Mesenchymal stem cell (in vitro differentiated cells and primary cell): ENCODE measurements at regions not wholly inside any gene's neighbourhood (a gene's known extent, or its start where the extent isn't known, plus 50 kb on each side); places are given as distances from the start of the nearest gene placed in this dataset.
A peak's percentile ranks its signal among the peaks of the same experiment; 100 is the strongest.
"Not testable (repeated sequence)": the region's sequence is repeated elsewhere in the genome, so short reads cannot be mapped to it uniquely, and the experiment has no call there.

Experiments
- DNase-seq: peaks from one replicate; pipeline ENCODE4 v3.0.0-alpha.2; 2013
- H2AFZ ChIP-seq: one replicate; pipeline ENCODE4 v1.6.1; 2013; ENCODE audit warnings: low read depth, mild to moderate bottlenecking, control low read depth, inconsistent platforms, low read length, moderate library complexity
- H2AK5ac ChIP-seq: 2 replicates; pipeline ENCODE4 v1.6.1; 2013; ENCODE audit warnings: low read length, moderate library complexity, mild to moderate bottlenecking, inconsistent platforms; ENCODE audit not compliant: severe bottlenecking
- H2BK120ac ChIP-seq: one replicate; pipeline ENCODE4 v1.6.1; 2013; ENCODE audit warnings: low read depth, mild to moderate bottlenecking, inconsistent platforms, low read length, moderate library complexity
- H2BK12ac ChIP-seq, 2 experiments: one replicate each; pipeline ENCODE4 v1.6.1; 2013; ENCODE audit warnings: inconsistent platforms in 2 of 2, low read length in 2 of 2, mild to moderate bottlenecking in 2 of 2, moderate library complexity in 2 of 2, control low read depth in 1 of 2
- H2BK15ac ChIP-seq: one replicate; pipeline ENCODE4 v1.6.1; 2013; ENCODE audit warnings: mild to moderate bottlenecking, low read depth, inconsistent platforms; ENCODE audit not compliant: poor library complexity, severe bottlenecking
- H2BK5ac ChIP-seq: 2 replicates; pipeline ENCODE4 v1.6.1; 2013; ENCODE audit warnings: low read depth, mild to moderate bottlenecking, low read length, control low read depth, inconsistent platforms; ENCODE audit not compliant: poor library complexity, severe bottlenecking
- H3K14ac ChIP-seq, 2 experiments: one replicate each; pipeline ENCODE4 v1.6.1; 2013; ENCODE audit warnings: inconsistent platforms in 2 of 2, low read length in 2 of 2, control low read depth in 1 of 2, mild to moderate bottlenecking in 1 of 2, moderate library complexity in 1 of 2
- H3K18ac ChIP-seq, 2 experiments: one replicate each; pipeline ENCODE4 v1.6.1; 2013; ENCODE audit warnings: inconsistent platforms in 2 of 2, low read length in 2 of 2, control low read depth in 1 of 2, low read depth in 1 of 2, mild to moderate bottlenecking in 1 of 2
- H3K23ac ChIP-seq, 2 experiments: one replicate each; pipeline ENCODE4 v1.6.1; 2013; ENCODE audit warnings: inconsistent platforms in 2 of 2, low read length in 2 of 2, mild to moderate bottlenecking in 2 of 2, moderate library complexity in 2 of 2, control low read depth in 1 of 2
- H3K27ac ChIP-seq: 2 replicates; pipeline ENCODE4 v1.5.1; 2013; ENCODE audit warnings: mild to moderate bottlenecking, moderate library complexity, low read length, control low read depth, inconsistent platforms; ENCODE audit not compliant: poor library complexity, severe bottlenecking
- H3K27me3 ChIP-seq, 2 experiments: 2 replicates each; pipeline versions ENCODE4 v1.6.1 to v1.7.0; 2013; ENCODE audit warnings: low read length in 2 of 2, mild to moderate bottlenecking in 2 of 2, moderate library complexity in 2 of 2, control low read depth in 1 of 2, inconsistent platforms in 1 of 2; ENCODE audit not compliant: control insufficient read depth in 1 of 2, insufficient read depth in 1 of 2
- H3K36me3 ChIP-seq, 2 experiments: 2 replicates each; pipeline versions ENCODE4 v1.6.1 to v1.7.0; 2013; ENCODE audit warnings: low read length in 2 of 2, control low read depth in 1 of 2, inconsistent platforms in 1 of 2, low read depth in 1 of 2, mild to moderate bottlenecking in 1 of 2; ENCODE audit not compliant: insufficient read depth in 2 of 2, control insufficient read depth in 1 of 2
- H3K4ac ChIP-seq, 2 experiments: one replicate each; pipeline ENCODE4 v1.6.1; 2013; ENCODE audit warnings: inconsistent platforms in 2 of 2, low read length in 2 of 2, mild to moderate bottlenecking in 2 of 2, moderate library complexity in 2 of 2, control low read depth in 1 of 2, low read depth in 1 of 2
- H3K4me1 ChIP-seq: 2 replicates; pipeline ENCODE4 v1.6.1; 2013; ENCODE audit warnings: low read depth, low read length, control low read depth; ENCODE audit not compliant: control insufficient read depth, insufficient read depth
- H3K4me2 ChIP-seq: 2 replicates; pipeline ENCODE4 v1.6.1; 2013; ENCODE audit warnings: low read length, mild to moderate bottlenecking, inconsistent platforms; ENCODE audit not compliant: poor library complexity, severe bottlenecking
- H3K4me3 ChIP-seq, 2 experiments: 2 replicates each; pipeline versions ENCODE4 v1.5.1 to v1.7.0; 2013; ENCODE audit warnings: low read length in 2 of 2, mild to moderate bottlenecking in 2 of 2, control low read depth in 1 of 2, low read depth in 1 of 2; ENCODE audit not compliant: insufficient read depth in 1 of 2
- H3K79me1 ChIP-seq: replicated peaks from 2 replicates; pipeline ENCODE4 v1.6.1; 2013; ENCODE audit warnings: mild to moderate bottlenecking, control low read depth, low read length, inconsistent platforms; ENCODE audit not compliant: poor library complexity, severe bottlenecking
- H3K9ac ChIP-seq: 2 replicates; pipeline ENCODE4 v1.7.0; 2013; ENCODE audit warnings: mild to moderate bottlenecking, low read length, moderate library complexity
- H3K9me3 ChIP-seq: 2 replicates; pipeline ENCODE4 v1.7.0; 2013; ENCODE audit warnings: mild to moderate bottlenecking, low read length; ENCODE audit not compliant: control insufficient read depth
- H4K8ac ChIP-seq: one replicate; pipeline ENCODE4 v1.6.1; 2013; ENCODE audit warnings: inconsistent platforms, mild to moderate bottlenecking, low read length, moderate library complexity
- H4K91ac ChIP-seq: one replicate; pipeline ENCODE4 v1.6.1; 2013; ENCODE audit warnings: mild to moderate bottlenecking, low read length, inconsistent platforms
- WGBS: methylation state at CpG from one replicate; pipeline ENCODE4 v1.1.7; 2013; ENCODE audit warnings: mixed read lengths; 5-methylcytosine and 5-hydroxymethylcytosine counted together

DNA sequence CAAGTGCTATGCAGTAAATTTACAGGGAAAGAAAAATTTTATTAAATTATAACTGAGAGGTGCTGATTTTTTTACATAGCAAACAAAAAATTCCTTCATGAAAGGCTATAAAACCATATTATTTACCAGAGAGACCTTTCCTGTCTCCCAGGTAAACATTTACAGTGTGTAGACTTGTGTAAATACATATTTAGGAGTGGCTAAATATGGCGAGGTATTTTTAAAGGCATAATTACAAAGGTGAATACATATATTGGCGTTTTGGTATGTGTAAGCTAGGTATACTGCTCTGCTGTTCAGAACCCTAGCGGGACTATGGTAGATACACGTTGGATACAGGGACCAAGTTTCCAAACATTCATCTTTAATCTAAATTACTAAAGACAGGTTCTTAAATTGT lies 170.6 kb upstream of the MEF2C start:
- 80% methylated on average over 2 of the region's 4 CpGs for WGBS
- Histone ChIP-seq H2AK5ac (no peak overlapping the region), H2BK5ac (no peak overlapping the region), H3K36me3 (no peaks in the 10 kb centered on the region), H2BK12ac (no peak overlapping the region), H3K79me1 (no peaks in the 10 kb centered on the region), H4K91ac (no peak overlapping the region), H3K9me3 (peaks cover 22% of the 10 kb centered on the region), H3K4ac (no peak overlapping the region), H3K9ac (no peak overlapping the region), H2AFZ (no peak overlapping the region), H3K23ac (no peak overlapping the region), H3K4me1 (no peaks in the 10 kb centered on the region), H3K4me2 (no peak overlapping the region), H3K27ac (no peak overlapping the region), H3K27me3 (no peaks in the 10 kb centered on the region), H2BK15ac (no peak overlapping the region), H3K18ac (no peak overlapping the region), H3K4me3 (no peak overlapping the region), H3K14ac (no peak overlapping the region), H4K8ac (no peak overlapping the region), H2BK120ac (no peak overlapping the region)
- DNase-seq: no peak

- not testable (repeated sequence) for H3K4ac ChIP-seq, H2BK5ac ChIP-seq, H3K14ac ChIP-seq, H2AK5ac ChIP-seq, H3K4me1 ChIP-seq, H3K18ac ChIP-seq, DNase-seq, H3K4me3 ChIP-seq, H4K8ac ChIP-seq, H2BK12ac ChIP-seq, H2BK120ac ChIP-seq, H4K91ac ChIP-seq, H3K27ac ChIP-seq, H2BK15ac ChIP-seq, H3K79me1 ChIP-seq, H3K23ac ChIP-seq, H3K4me2 ChIP-seq, H3K36me3 ChIP-seq, H3K9ac ChIP-seq, H2AFZ ChIP-seq, H3K27me3 ChIP-seq
- H3K9me3 ChIP-seq: peaks cover 22% of the 10 kb centered on the region
- 93% methylated on average over 4 of the region's 5 CpGs for WGBS
These were observed 167.1 kb upstream of the MEF2C start for GRCh38 chr5:89050062-89050461.

GRCh38 chr5:89047571-89047970 lies 164.6 kb upstream of the MEF2C start:
- H2AFZ ChIP-seq: no peak overlapping the region
- no peak overlapping the region for H3K4me2 ChIP-seq
- no peak overlapping the region for H3K4me3 ChIP-seq
- no peak overlapping the region for H3K14ac ChIP-seq
- WGBS: 87% methylated on average over 1 of the region's 1 CpG
- H2BK15ac ChIP-seq: no peak overlapping the region
- H3K18ac ChIP-seq: no peak overlapping the region
- no peaks in the 10 kb centered on the region for H3K4me1 ChIP-seq
- no peaks in the 10 kb centered on the region for H3K36me3 ChIP-seq
- peaks cover 22% of the 10 kb centered on the region for H3K9me3 ChIP-seq
- DNase-seq: no peak
- H2AK5ac ChIP-seq: no peak overlapping the region
- H4K91ac ChIP-seq: no peak overlapping the region
- H3K27ac ChIP-seq: no peak overlapping the region
- peaks cover 0 to 5% of the 10 kb centered on the region in 2 experiments for H3K27me3 ChIP-seq
- H3K23ac ChIP-seq: no peak overlapping the region
- no peak overlapping the region for H2BK12ac ChIP-seq
- H4K8ac ChIP-seq: no peak overlapping the region
- H3K9ac ChIP-seq: no peak overlapping the region
- no peak overlapping the region for H2BK5ac ChIP-seq
- H3K79me1 ChIP-seq: no peaks in the 10 kb centered on the region
- H3K4ac ChIP-seq: no peak overlapping the region
- H2BK120ac ChIP-seq: no peak overlapping the region

DNA sequence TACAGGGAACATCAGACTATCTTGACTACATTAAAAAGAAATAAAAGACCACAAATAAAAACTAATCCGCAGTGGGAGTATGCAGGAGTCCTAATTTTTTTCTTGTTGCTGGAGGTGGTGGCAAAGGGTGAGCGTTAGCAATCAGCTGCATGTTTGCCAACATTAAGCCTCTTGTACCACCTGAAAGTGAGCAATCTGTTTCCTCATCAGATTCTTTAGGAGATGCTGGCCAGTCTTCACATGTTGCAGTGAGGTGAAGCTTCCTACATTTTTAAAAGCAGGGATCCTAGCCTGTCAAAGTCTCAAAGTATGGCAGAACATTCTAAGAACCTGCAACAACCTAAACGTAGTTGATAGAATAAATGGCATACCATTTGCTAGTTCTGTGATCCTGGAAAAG lies 162.2 kb upstream of the MEF2C start:
- 88% methylated on average over 2 of the region's 3 CpGs for WGBS
- Histone ChIP-seq H4K91ac (no peak overlapping the region), H4K8ac (no peak overlapping the region), H3K36me3 (no peaks in the 10 kb centered on the region), H2AK5ac (no peak overlapping the region), H2AFZ (no peak overlapping the region), H3K9ac (no peak overlapping the region), H3K23ac (no peak overlapping the region), H3K27ac (no peak overlapping the region), H3K14ac (no peak overlapping the region), H3K18ac (peak overlapping the region in 1 of 2 experiments; percentile 12), H2BK12ac (no peak overlapping the region), H2BK5ac (no peak overlapping the region), H3K9me3 (peaks cover 10% of the 10 kb centered on the region), H2BK15ac (no peak overlapping the region), H3K4me1 (no peaks in the 10 kb centered on the region), H3K4me3 (no peak overlapping the region), H3K27me3 (peaks cover 0 to 5% of the 10 kb centered on the region in 2 experiments), H3K4ac (no peak overlapping the region), H3K79me1 (no peaks in the 10 kb centered on the region), H2BK120ac (no peak overlapping the region), H3K4me2 (no peak overlapping the region)
- DNase-seq: no peak
